22Rv1 (cell line): ENCODE measurements at regions not wholly inside any gene's neighbourhood (a gene's known extent, or its start where the extent isn't known, plus 50 kb on each side); places are given as distances from the start of the nearest gene placed in this dataset.

Source experiments
- CTCF ChIP-seq: fragments of 450-650 bp; IDR thresholded peaks from 2 replicates; pipeline ENCODE4 v1.5.1; 2017; ENCODE audit warnings: mild to moderate bottlenecking
- ZFX ChIP-seq: fragments of 450-650 bp; IDR thresholded peaks from 2 replicates; pipeline ENCODE4 v1.6.1; 2017; ENCODE audit warnings: antibody characterized with exemption, borderline replicate concordance

GRCh38 chr6:50899306-50899870 is 80.7 kb downstream of the TFAP2B start:
- TF ChIP-seq CTCF = no peak
- no peak for TF ChIP-seq ZFX
